ENCODE measurements at regions not wholly inside any gene's neighbourhood (a gene's known extent, or its start where the extent isn't known, plus 50 kb on each side); places are given as distances from the start of the nearest gene placed in this dataset.

- no peak for DNase-seq (ENCODE audit: low read depth)
- TF ChIP-seq MAX (IDR thresholded peaks at IDR 0.05; ENCODE audit: low read depth, low read length) (no peak), CTCF (IDR thresholded peaks at IDR 0.05; ENCODE audit: low read depth, low read length) (no peak), POLR2A (IDR thresholded peaks at IDR 0.05; ENCODE audit: extremely low read depth, insufficient read length) (no peak), MYC (IDR thresholded peaks at IDR 0.05; ENCODE audit: low read depth, low read length) (no peak)
Observed at GRCh38 chr1:91124290-91124985, 102.6 kb upstream of the ZNF644 start.

GRCh38 chr1:91123773-91124172, 101.9 kb upstream of the ZNF644 start:
- no peak for DNase-seq (ENCODE audit: low read depth)
- TF ChIP-seq MYC (IDR thresholded peaks at IDR 0.05; ENCODE audit: low read depth, low read length) (no peak), CTCF (IDR thresholded peaks at IDR 0.05; ENCODE audit: low read depth, low read length) (no peak), MAX (IDR thresholded peaks at IDR 0.05; ENCODE audit: low read depth, low read length) (no peak), POLR2A (IDR thresholded peaks at IDR 0.05; ENCODE audit: extremely low read depth, insufficient read length) (no peak)
- H3K4me3 ChIP-seq (ENCODE audit: low read depth, low read length): no peak overlapping the region

More at GRCh38 chr1:91124290-91124985, 102.6 kb upstream of the ZNF644 start:
- H3K4me3 ChIP-seq (ENCODE audit: low read depth, low read length): no peak overlapping the region

GRCh38 chr1:91123319-91123718, 101.5 kb upstream of the ZNF644 start:
- no peak for DNase-seq (ENCODE audit: low read depth)
- H3K4me3 ChIP-seq (ENCODE audit: low read depth, low read length): no peak overlapping the region
- TF ChIP-seq CTCF (IDR thresholded peaks at IDR 0.05; ENCODE audit: low read depth, low read length) (no peak), MYC (IDR thresholded peaks at IDR 0.05; ENCODE audit: low read depth, low read length) (no peak), MAX (IDR thresholded peaks at IDR 0.05; ENCODE audit: low read depth, low read length) (no peak), POLR2A (IDR thresholded peaks at IDR 0.05; ENCODE audit: extremely low read depth, insufficient read length) (no peak)

GRCh38 chr1:91122106-91122717, 100.4 kb upstream of the ZNF644 start:
- no peak overlapping the region for H3K4me3 ChIP-seq (ENCODE audit: low read depth, low read length)
- no peak for TF ChIP-seq POLR2A (IDR thresholded peaks at IDR 0.05; ENCODE audit: extremely low read depth, insufficient read length)
- no peak for TF ChIP-seq CTCF (IDR thresholded peaks at IDR 0.05; ENCODE audit: low read depth, low read length)
- TF ChIP-seq MAX (IDR thresholded peaks at IDR 0.05; ENCODE audit: low read depth, low read length): no peak
- no peak for TF ChIP-seq MYC (IDR thresholded peaks at IDR 0.05; ENCODE audit: low read depth, low read length)
- no peak for DNase-seq (ENCODE audit: low read depth)

- H3K4me3 ChIP-seq (ENCODE audit: low read depth, low read length): no peak overlapping the region
- no peak for TF ChIP-seq CTCF (IDR thresholded peaks at IDR 0.05; ENCODE audit: low read depth, low read length)
- DNase-seq (ENCODE audit: low read depth): no peak
Observed at GRCh38 chr1:91121366-91121765, 99.5 kb upstream of the ZNF644 start.
